ENCODE measurements at regions not wholly inside any gene's neighbourhood (a gene's known extent, or its start where the extent isn't known, plus 50 kb on each side); places are given as distances from the start of the nearest gene placed in this dataset. TPM values are rescaled to one million over a fixed set of nuclear protein-coding genes. Genes with fewer than 3 reads are reported as not detected.
"Not testable (repeated sequence)": the region's sequence is repeated elsewhere in the genome, so short reads cannot be mapped to it uniquely, and the experiment has no call there.

DNA sequence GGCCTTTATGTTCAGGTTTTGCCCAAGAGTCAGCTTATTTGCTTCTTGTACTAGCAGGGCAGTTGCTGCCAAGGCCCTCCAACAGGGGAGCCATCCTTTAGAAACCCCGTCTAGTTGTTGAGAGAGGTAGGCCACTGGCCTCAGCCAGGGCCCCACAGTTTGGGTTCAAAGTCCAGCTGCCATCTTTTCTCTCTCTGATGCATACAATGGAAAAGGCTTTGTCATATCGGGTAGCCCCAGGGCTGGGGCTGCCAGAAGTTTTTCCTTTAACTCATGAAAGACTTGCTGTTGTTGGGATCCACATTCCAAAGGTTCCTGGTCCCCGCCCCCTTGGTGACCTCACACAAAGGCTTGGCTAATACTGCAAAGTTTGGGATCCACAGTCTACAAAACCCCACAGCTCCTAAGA is 53.7 kb upstream of the ALDH3B2 start:
- not testable (repeated sequence) for H3K4me3 ChIP-seq (ENCODE audit: low read depth, low read length); H3K4me1 ChIP-seq (ENCODE audit: control insufficient read depth, insufficient read depth, low read length); H3K9me3 ChIP-seq (ENCODE audit: control insufficient read depth, insufficient read depth, low read length); H3K27ac ChIP-seq (ENCODE audit: low read depth, low read length); H3K36me3 ChIP-seq (ENCODE audit: control insufficient read depth, insufficient read depth, low read length); H3K27me3 ChIP-seq (ENCODE audit: control insufficient read depth, insufficient read depth, low read length); DNase-seq (ENCODE audit: low read depth in 4 of 6, low spot score in 6 of 6)
- WGBS (ENCODE audit: insufficient coverage): 57% methylated on average over 2 of the region's 3 CpGs

DNA sequence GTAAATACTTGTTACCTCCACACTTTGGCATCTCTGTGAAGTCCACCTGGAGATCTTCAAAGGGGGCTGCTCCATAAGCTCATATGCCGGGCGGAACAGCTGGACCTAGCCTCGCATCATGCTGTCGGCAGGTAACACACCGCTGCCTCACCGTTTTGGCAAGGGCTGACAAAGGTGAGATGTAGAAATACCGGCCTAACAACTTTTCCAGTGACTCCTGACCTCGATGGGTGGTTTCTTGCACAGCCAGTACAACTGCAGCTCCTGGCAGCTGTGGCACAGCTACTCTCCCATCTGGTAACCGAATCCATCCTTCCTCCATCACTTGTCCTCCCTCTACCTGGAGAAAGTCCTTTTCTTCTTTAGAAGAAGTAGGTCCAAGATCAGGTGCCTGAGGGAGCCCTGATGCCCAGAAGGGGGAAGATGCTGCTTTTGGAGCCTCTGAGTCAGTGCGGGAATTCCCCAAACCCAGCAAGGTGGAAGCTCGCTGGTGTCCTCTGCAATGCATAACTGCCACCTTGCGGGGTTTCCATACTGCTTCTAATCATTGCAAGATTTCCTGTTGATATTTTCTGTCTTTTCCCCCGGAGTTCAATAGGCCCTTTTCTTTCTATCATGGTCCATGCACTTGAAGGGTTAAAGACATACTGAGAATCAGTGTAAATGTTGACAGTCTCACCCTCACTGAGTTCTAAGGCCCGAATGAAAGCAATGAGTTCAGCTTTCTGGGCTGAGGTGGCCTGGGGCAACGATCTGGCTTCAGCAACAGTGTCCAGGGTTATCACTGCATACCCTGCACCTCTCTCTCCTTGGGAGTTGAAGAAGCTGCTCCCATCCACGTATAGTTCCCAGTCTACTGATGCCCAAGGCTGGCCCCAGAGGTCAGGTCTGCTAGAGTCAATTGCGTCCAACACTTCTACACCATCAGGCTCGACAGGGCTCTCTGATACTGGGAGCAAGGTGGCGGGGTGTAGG is 52.9 kb upstream of the ALDH3B2 start:
- H3K4me3 ChIP-seq (ENCODE audit: low read depth, low read length); H3K27me3 ChIP-seq (ENCODE audit: control insufficient read depth, insufficient read depth, low read length); H3K9me3 ChIP-seq (ENCODE audit: control insufficient read depth, insufficient read depth, low read length); H3K27ac ChIP-seq (ENCODE audit: low read depth, low read length); DNase-seq (ENCODE audit: low read depth in 4 of 6, low spot score in 6 of 6); H3K4me1 ChIP-seq (ENCODE audit: control insufficient read depth, insufficient read depth, low read length); H3K36me3 ChIP-seq (ENCODE audit: control insufficient read depth, insufficient read depth, low read length): not testable (repeated sequence)
- 75% methylated on average over 8 of the region's 19 CpGs for WGBS (ENCODE audit: insufficient coverage)

Small RNA genes in the stretch of these regions (small RNA-seq; reads per million reads assigned to genes)
- gene AP003385.4 (ENCODE audit: low replicate concordance) (not detected), gene AP003716.2 (ENCODE audit: low replicate concordance) (not detected), gene RNU6-46P (ENCODE audit: low replicate concordance) (not detected)

All from spinal cord (tissue), 10 donors.